GM23338 (cell line): ENCODE measurements at regions not wholly inside any gene's neighbourhood (a gene's known extent, or its start where the extent isn't known, plus 50 kb on each side); places are given as distances from the start of the nearest gene placed in this dataset.

Experiments used
- ATAC-seq: fragments of 200-7000 bp; cut with Tn5 transposase; 3 replicates; pipeline ENCODE4 v1.9.1; 2020
- DNase-seq: peaks from one replicate; pipeline ENCODE4 v3.0.0-alpha.2; 2015; ENCODE audit warnings: low spot score
- H2AFZ ChIP-seq: fragments of 200-600 bp; sonication (generic); 2 replicates; pipeline ENCODE4 v1.8.0; 2016; ENCODE audit warnings: antibody characterized with exemption, mild to moderate bottlenecking, moderate library complexity
- H3F3A ChIP-seq: fragments of 200-600 bp; sonication (generic); replicated peaks from 2 replicates; pipeline ENCODE4 v1.8.0; 2017; ENCODE audit warnings: antibody characterized with exemption, mixed run types, low read depth
- H3K27ac ChIP-seq: fragments of 200-600 bp; sonication (generic); 2 replicates; pipeline ENCODE4 v1.6.1; 2016; ENCODE audit warnings: low read depth
- H3K27me3 ChIP-seq: fragments of 200-600 bp; sonication (generic); 2 replicates; pipeline ENCODE4 v1.8.0; 2016; ENCODE audit warnings: mild to moderate bottlenecking, mixed run types, moderate library complexity; ENCODE audit not compliant: insufficient read depth
- H3K36me3 ChIP-seq: fragments of 200-600 bp; sonication (generic); 2 replicates; pipeline ENCODE4 v1.8.0; 2016; ENCODE audit warnings: mild to moderate bottlenecking; ENCODE audit not compliant: insufficient read depth
- H3K4me1 ChIP-seq: fragments of 200-600 bp; sonication (generic); 2 replicates; pipeline ENCODE4 v1.8.0; 2016; ENCODE audit warnings: mild to moderate bottlenecking, moderate library complexity; ENCODE audit not compliant: insufficient read depth
- H3K4me2 ChIP-seq: fragments of 200-600 bp; sonication (generic); 2 replicates; pipeline ENCODE4 v1.7.1; 2017; ENCODE audit warnings: mixed run types
- H3K4me3 ChIP-seq: fragments of 200-600 bp; sonication (generic); 2 replicates; pipeline ENCODE4 v1.6.1; 2016; ENCODE audit warnings: mixed run types
- H3K79me2 ChIP-seq: fragments of 200-600 bp; sonication (generic); replicated peaks from 2 replicates; pipeline ENCODE4 v1.8.0; 2017; ENCODE audit warnings: mild to moderate bottlenecking; ENCODE audit not compliant: insufficient read depth
- H3K9me2 ChIP-seq: fragments of 200-600 bp; sonication (generic); 2 replicates; pipeline ENCODE4 v1.8.0; 2017; ENCODE audit not compliant: insufficient read depth
- H4K20me1 ChIP-seq: fragments of 200-600 bp; sonication (generic); replicated peaks from 2 replicates; pipeline ENCODE4 v1.8.0; 2017; ENCODE audit warnings: mild to moderate bottlenecking; ENCODE audit not compliant: insufficient read depth
- H3K27ac Mint-ChIP-seq: 2 replicates; pipeline ENCODE4 v1.8.0; 2020; ENCODE audit warnings: inconsistent platforms, mild to moderate bottlenecking, moderate library complexity, mixed read lengths
- H3K27me3 Mint-ChIP-seq: 3 replicates; pipeline ENCODE4 v1.8.0; 2022; ENCODE audit warnings: low read depth, mild to moderate bottlenecking, moderate library complexity, mixed read lengths, inconsistent platforms; ENCODE audit not compliant: insufficient read depth, poor library complexity
- H3K36me3 Mint-ChIP-seq: 3 replicates; pipeline ENCODE4 v1.8.0; 2021; ENCODE audit warnings: low read depth, mild to moderate bottlenecking, inconsistent platforms, moderate library complexity, mixed read lengths
- H3K4me1 Mint-ChIP-seq: 3 replicates; pipeline ENCODE4 v1.8.0; 2020; ENCODE audit warnings: mild to moderate bottlenecking, inconsistent platforms, mixed read lengths
- H3K4me3 Mint-ChIP-seq: 3 replicates; pipeline ENCODE4 v1.8.0; 2021; ENCODE audit warnings: moderate library complexity, mild to moderate bottlenecking, inconsistent platforms, mixed read lengths
- H3K9me3 Mint-ChIP-seq: 3 replicates; pipeline ENCODE4 v1.8.0; 2020; ENCODE audit warnings: moderate library complexity, mild to moderate bottlenecking, inconsistent platforms, mixed read lengths
- CREB1 ChIP-seq: fragments of 250-450 bp; sonication (Bioruptor Pico); IDR thresholded peaks from 2 replicates; pipeline ENCODE4 v1.5.0; 2020; ENCODE audit warnings: low read depth, mild to moderate bottlenecking, moderate library complexity
- CTCF ChIP-seq, 2 experiments: fragments of 200-600 bp in 1 of 2; sonication (generic) in 1 of 2; conservative IDR thresholded peaks; 2 replicates each; pipeline versions ENCODE4 v1.5.1 to v1.6.1; 2016 to 2017; ENCODE audit warnings: antibody characterized with exemption in 2 of 2, low read depth in 2 of 2, mild to moderate bottlenecking in 2 of 2, moderate library complexity in 1 of 2
- EZH2phosphoT487 ChIP-seq: fragments of 200-600 bp; sonication (generic); IDR thresholded peaks from one replicate; pipeline ENCODE4 v1.8.1; 2018; ENCODE audit warnings: antibody characterized with exemption; ENCODE audit not compliant: unreplicated experiment
- NANOG ChIP-seq: IDR thresholded peaks from 2 replicates; pipeline ENCODE4 v1.6.1; 2016; ENCODE audit warnings: antibody characterized with exemption, borderline replicate concordance
- ZNF114 ChIP-seq: fragments of 250-450 bp; sonication (Bioruptor Pico); IDR thresholded peaks from 2 replicates; pipeline ENCODE4 v1.5.0; 2020; ENCODE audit warnings: mild to moderate bottlenecking, moderate library complexity
- ZNF462 ChIP-seq: fragments of 250-450 bp; sonication (Bioruptor Pico); IDR thresholded peaks from 2 replicates; pipeline ENCODE4 v1.5.0; 2020; ENCODE audit warnings: mild to moderate bottlenecking, moderate library complexity

- no peak for TF ChIP-seq ZNF462 (CRISPR knock-in tag)
- no peak for TF ChIP-seq NANOG
- TF ChIP-seq CREB1 (CRISPR knock-in tag), result no peak
- TF ChIP-seq EZH2phosphoT487, result no peak
These were observed 453.1 kb downstream of the CMPK2 start (continued) for GRCh38 chr2:6412533-6413091.

- ATAC-seq, result no peak
- no peak overlapping the region for H3K4me3 Mint-ChIP-seq
- DNase-seq, result no peak
- no peak overlapping the region for H3K27ac Mint-ChIP-seq
- no peaks in the 10 kb centered on the region for H3K4me1 Mint-ChIP-seq
- H3K9me3 Mint-ChIP-seq, result peaks cover 57% of the 10 kb centered on the region
- Histone ChIP-seq H2AFZ (no peak overlapping the region), H3F3A (no peaks in the 10 kb centered on the region), H3K27ac (no peak overlapping the region), H4K20me1 (no peaks in the 10 kb centered on the region), H3K36me3 (no peaks in the 10 kb centered on the region), H3K79me2 (no peaks in the 10 kb centered on the region), H3K9me2 (0 out of 2 replicates have a peak, but pooled peaks cover 4% of the 10 kb centered on the region), H3K4me2 (no peak overlapping the region), H3K27me3 (no peaks in the 10 kb centered on the region; the same call in 1 of the 2 replicates), H3K4me1 (no peaks in the 10 kb centered on the region), H3K4me3 (no peak overlapping the region)
- no peaks in the 10 kb centered on the region for H3K36me3 Mint-ChIP-seq
- TF ChIP-seq CREB1 (CRISPR knock-in tag) (no peak), ZNF114 (CRISPR knock-in tag) (no peak), CTCF (conservative IDR thresholded peaks at IDR 0.05; ENCODE audit: low read depth in 2 of 2) (no peak)
- H3K27me3 Mint-ChIP-seq, result peaks cover 4% of the 10 kb centered on the region
These were observed 448.7 kb downstream of the CMPK2 start for GRCh38 chr2:6417050-6417449.
